ENCODE measurements at regions not wholly inside any gene's neighbourhood (a gene's known extent, or its start where the extent isn't known, plus 50 kb on each side); places are given as distances from the start of the nearest gene placed in this dataset.

DNA sequence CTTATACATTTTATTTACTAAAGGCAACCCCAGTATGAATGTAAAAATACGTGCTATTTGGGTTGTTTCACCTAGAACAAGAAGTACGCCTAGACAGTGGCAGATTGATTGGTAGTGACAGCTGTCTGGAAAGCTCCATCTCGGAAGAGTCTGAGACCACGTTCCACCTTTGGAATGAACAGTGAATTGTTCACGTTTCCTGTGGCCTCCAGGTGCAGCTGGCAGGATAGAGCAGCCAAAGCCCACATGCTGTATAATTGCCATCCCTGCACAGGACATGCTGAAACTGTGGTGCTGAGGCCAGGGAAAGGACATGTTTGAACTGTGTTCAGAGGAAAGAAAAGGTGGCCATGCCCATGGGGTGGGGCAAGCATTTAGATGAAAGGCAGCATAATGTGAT lies 218.7 kb upstream of the MTNR1B start:
- no peak for TF ChIP-seq CTCF (optimal IDR thresholded peaks at IDR 0.05 in 1 of 3, IDR thresholded peaks at IDR 0.05 in 1 of 3, conservative IDR thresholded peaks at IDR 0.05 in 1 of 3; ENCODE audit: extremely low read depth in 1 of 3, insufficient read depth in 2 of 3, low read length in 3 of 3)
- TF ChIP-seq EZH2 (IDR thresholded peaks at IDR 0.05; ENCODE audit: low read length) = no peak

Data from keratinocyte (primary cell).